Heart left ventricle (tissue), 13 donors: ENCODE measurements at regions not wholly inside any gene's neighbourhood (a gene's known extent, or its start where the extent isn't known, plus 50 kb on each side); places are given as distances from the start of the nearest gene placed in this dataset.

Experiments
- CTCF ChIP-seq, 12 donors: fragments of 200-600 bp; sonication (generic) in 4 of 12; IDR thresholded peaks; one replicate each; pipeline versions ENCODE4 v1.5.0 to v1.8.0; 2018 to 2022; ENCODE audit warnings: antibody characterized with exemption in 12 of 12, mild to moderate bottlenecking in 5 of 12
- POLR2A ChIP-seq, 2 donors: fragments of 450-650 bp; IDR thresholded peaks; one replicate each; pipeline ENCODE4 v1.6.1; 2017; ENCODE audit warnings: antibody characterized with exemption in 2 of 2, mild to moderate bottlenecking in 2 of 2, moderate library complexity in 2 of 2
- donor health status: ischemic (EF 13 %, LVEDD 7.1; RV severe dilation, severe dysfunction).
- donor health status: DM: no; HTN: yes; CAD: no.
- donor health status: DM: no; HTN: no; CAD: no.
- donor health status: ischemic (EF 25% LVEDD 6.9; RV normal size, moderate dysfunction).
- donor health status: ischemic (EF 25% LVEDD 5.7; RV mildly dilated, moderate dysfunction).
- donor health status: ischemic (EF 35%, LVEDD 5.7; RV mildly dilated, moderate dysfunction).
- donor health status: nonischemic (EF 11% LVEDD 7.7; RV severe dilation, severe dysfunction).
- donor health status: DM: yes; HTN: yes; CAD: no.
- donor health status: PGD.
- donor health status: ischemic (EF 29% LVEDD 5.4; RV normal size, mild dysfunction).
- donor health status: nonischemic (EF 23%, LVEDD 6.1; RV moderate dilation, normal function).

DNA sequence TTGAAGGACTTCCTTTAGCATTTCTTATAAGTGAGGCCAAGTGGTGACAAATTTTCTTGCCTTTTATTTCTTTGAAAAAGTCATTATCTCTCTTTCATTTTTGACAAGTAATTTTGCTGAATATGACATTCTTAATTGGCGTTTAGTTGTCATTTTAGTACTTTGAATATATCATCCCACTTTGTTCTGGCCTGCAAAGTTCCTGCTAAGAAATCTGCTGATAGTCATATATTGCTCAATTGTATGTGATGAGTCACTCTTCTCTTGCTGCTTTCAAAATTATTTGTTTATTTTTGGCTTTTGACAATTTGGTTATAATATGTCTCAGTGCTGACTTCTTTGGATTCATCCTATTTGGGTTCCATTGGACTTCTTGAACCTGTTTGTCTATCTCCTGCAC lies 312.6 kb downstream of the DUSP10 start:
- no peak for TF ChIP-seq CTCF (IDR thresholded peaks at IDR 0.05)
- TF ChIP-seq POLR2A (IDR thresholded peaks at IDR 0.05), result no peak
